Mucosa of descending colon (tissue), 3 donors: ENCODE measurements at regions not wholly inside any gene's neighbourhood (a gene's known extent, or its start where the extent isn't known, plus 50 kb on each side); places are given as distances from the start of the nearest gene placed in this dataset.

Source experiments
- ATAC-seq: fragments of 200-7000 bp; cut with Tn5 transposase; one replicate; pipeline ENCODE4 v1.9.1; 2020; ENCODE audit warnings: mild to moderate bottlenecking, moderate library complexity
- DNase-seq, 3 donors: peaks; one replicate each; pipeline ENCODE4 v3.0.0-alpha.2; 2020
- H3K36me3 ChIP-seq: fragments of 200-600 bp; one replicate; pipeline ENCODE4 v1.8.0; 2021; ENCODE audit warnings: low read depth, mild to moderate bottlenecking
- H3K4me1 ChIP-seq: fragments of 200-600 bp; one replicate; pipeline ENCODE4 v1.8.0; 2021; ENCODE audit warnings: low read depth, mild to moderate bottlenecking
- H3K4me3 ChIP-seq: fragments of 200-600 bp; one replicate; pipeline ENCODE4 v1.8.0; 2021; ENCODE audit warnings: mild to moderate bottlenecking
- H3K9me3 ChIP-seq: fragments of 200-600 bp; one replicate; pipeline ENCODE4 v1.8.0; 2021; ENCODE audit warnings: mild to moderate bottlenecking
- intact Hi-C, 2 donors: fragments of 100-400 bp; cut with DNase I in 1 of 2; cut with micrococcal nuclease in 1 of 2; formaldehyde crosslinking; loops; one replicate each; pipeline versions ENCODE4 v1.11.0 to v1.11.1; 2022; cut with DNase I, micrococcal nuclease
- TF ChIP-seq, protein P1 (sequence below): fragments of 200-600 bp; IDR thresholded peaks from one replicate; pipeline ENCODE4 v1.8.0; 2022; ENCODE audit warnings: antibody characterized with exemption, mild to moderate bottlenecking
- donor health status: DM: no; HTN: no; CAD: no; lungs with moderate emphysema.
- donor health status: DM: no; HTN: no; CAD: no.
- donor health status: DM: no; HTN: yes; CAD: no.

DNA sequence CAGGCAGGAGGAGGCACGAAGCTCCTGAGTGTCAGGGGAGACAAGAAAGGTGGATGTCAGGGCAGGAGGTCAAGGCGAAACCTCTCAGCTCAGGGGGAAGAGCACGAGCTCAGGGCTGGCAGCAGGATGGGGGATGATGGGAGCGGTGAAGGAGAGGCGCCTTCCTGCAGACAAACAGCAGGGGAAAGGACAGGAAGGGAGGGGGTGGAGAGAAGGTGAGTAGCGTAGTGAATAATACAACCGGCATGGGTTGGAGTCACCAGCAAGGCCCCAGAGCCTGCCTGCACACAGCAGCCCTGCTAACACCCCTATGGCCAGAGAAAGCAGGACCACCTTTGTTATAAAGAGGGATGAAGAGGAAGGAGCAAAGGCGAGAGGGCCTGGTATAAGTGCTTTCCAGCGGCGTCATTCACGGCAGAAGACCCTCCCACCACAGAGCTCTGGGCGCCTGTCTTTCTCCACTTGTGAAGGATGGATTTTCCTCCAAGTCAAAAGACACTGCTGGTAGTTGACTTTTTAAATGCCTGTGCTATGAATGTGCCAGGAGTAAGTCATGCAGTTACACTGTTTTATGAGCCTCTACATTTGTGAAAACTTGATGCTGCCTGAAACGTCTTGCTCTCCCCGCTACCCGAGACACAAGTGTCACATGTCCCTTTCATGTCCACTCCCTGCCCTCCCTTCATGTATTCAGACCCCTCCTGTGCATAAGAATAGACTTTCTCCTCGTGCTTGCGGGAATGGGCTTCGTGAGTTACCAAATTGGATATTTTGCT is 84.8 kb upstream of the IRX1 start:
- intact Hi-C loops: no loop called here
- H3K4me3 ChIP-seq: no peak overlapping the region
- H3K36me3 ChIP-seq: no peaks in the 10 kb centered on the region
- TF ChIP-seq, protein P1, sequence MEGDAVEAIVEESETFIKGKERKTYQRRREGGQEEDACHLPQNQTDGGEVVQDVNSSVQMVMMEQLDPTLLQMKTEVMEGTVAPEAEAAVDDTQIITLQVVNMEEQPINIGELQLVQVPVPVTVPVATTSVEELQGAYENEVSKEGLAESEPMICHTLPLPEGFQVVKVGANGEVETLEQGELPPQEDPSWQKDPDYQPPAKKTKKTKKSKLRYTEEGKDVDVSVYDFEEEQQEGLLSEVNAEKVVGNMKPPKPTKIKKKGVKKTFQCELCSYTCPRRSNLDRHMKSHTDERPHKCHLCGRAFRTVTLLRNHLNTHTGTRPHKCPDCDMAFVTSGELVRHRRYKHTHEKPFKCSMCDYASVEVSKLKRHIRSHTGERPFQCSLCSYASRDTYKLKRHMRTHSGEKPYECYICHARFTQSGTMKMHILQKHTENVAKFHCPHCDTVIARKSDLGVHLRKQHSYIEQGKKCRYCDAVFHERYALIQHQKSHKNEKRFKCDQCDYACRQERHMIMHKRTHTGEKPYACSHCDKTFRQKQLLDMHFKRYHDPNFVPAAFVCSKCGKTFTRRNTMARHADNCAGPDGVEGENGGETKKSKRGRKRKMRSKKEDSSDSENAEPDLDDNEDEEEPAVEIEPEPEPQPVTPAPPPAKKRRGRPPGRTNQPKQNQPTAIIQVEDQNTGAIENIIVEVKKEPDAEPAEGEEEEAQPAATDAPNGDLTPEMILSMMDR: no peak
- DNase-seq (no peak), ATAC-seq (no peak)
- H3K9me3 ChIP-seq: peaks cover 16% of the 10 kb centered on the region
- H3K4me1 ChIP-seq: no peaks in the 10 kb centered on the region

GRCh38 chr5:3509290-3509689 is 86.3 kb upstream of the IRX1 start:
- no peak overlapping the region for H3K4me3 ChIP-seq
- DNase-seq: no peak
- no peaks in the 10 kb centered on the region for H3K4me1 ChIP-seq
- intact Hi-C loops: no loop called here
- H3K36me3 ChIP-seq: no peaks in the 10 kb centered on the region
- H3K9me3 ChIP-seq: peaks cover 19% of the 10 kb centered on the region
- ATAC-seq: no peak
- TF ChIP-seq, protein P1: no peak

DNA sequence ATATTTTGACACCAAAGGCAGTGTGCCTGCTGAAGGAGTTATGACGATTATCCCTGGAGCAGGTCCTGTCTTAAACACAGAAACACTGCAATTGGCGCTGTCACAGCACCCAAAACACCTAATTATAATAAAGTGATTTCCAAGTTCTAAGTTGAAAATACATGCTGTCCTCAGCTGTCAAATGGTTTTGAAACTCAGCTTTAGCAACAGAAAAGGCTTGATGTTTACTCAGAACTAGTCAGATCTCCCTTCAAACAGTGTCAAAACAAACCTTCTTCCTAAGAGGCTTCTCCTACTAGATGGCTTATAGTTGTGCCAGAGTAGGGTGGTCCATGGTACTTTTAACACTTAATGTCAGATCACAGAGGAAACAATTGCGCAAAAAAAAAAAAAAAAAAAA is 87.2 kb upstream of the IRX1 start:
- Histone ChIP-seq H3K4me3 (no peak overlapping the region), H3K4me1 (no peaks in the 10 kb centered on the region), H3K9me3 (peaks cover 21% of the 10 kb centered on the region), H3K36me3 (no peaks in the 10 kb centered on the region)
- ATAC-seq: no peak
- TF ChIP-seq, protein P1: no peak
- DNase-seq: no peak
- intact Hi-C loops: no loop called here

GRCh38 chr5:3490957-3491507 is 104.6 kb upstream of the IRX1 start:
- intact Hi-C loops: no loop called here
- Histone ChIP-seq H3K4me1 (no peaks in the 10 kb centered on the region), H3K4me3 (no peak overlapping the region), H3K36me3 (no peaks in the 10 kb centered on the region), H3K9me3 (peaks cover 16% of the 10 kb centered on the region)
- no peak for DNase-seq
- no peak for ATAC-seq
- TF ChIP-seq, protein P1: no peak

DNA sequence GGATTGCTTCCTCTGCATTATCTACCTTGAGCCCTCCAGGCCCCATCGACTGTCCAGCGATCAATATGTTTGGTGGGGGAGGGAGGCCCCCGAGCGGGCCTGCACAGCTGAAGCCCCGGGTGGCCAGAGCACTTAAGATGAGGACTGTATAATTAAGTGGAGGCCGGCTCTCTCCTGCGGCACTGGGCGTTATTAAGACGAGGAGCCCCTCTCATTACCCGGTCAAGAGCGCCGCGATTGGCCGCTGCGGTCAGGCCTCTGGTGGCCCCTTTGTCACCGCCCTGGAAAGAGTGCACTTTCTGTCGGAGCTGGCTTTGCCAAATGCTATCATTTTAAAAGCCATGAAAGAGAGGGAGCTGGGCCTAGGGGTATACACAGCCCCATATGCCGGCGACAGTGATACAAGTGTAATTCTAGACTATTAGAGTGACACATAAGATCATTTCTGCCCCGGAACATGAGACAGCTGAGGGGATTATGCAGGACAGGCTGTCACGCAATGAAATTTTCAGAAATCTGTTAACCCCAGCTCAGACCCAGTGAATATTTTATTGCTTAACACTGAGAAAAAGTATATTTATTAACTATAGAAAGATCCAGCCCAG is 106.3 kb upstream of the IRX1 start:
- no peak for DNase-seq
- no peak overlapping the region for H3K4me3 ChIP-seq
- H3K9me3 ChIP-seq: peaks cover 16% of the 10 kb centered on the region
- H3K4me1 ChIP-seq: no peaks in the 10 kb centered on the region
- ATAC-seq: no peak
- intact Hi-C loops: no loop called here
- TF ChIP-seq, protein P1: no peak
- H3K36me3 ChIP-seq: no peaks in the 10 kb centered on the region
